ENCODE measurements at regions not wholly inside any gene's neighbourhood (a gene's known extent, or its start where the extent isn't known, plus 50 kb on each side); places are given as distances from the start of the nearest gene placed in this dataset.

DNA sequence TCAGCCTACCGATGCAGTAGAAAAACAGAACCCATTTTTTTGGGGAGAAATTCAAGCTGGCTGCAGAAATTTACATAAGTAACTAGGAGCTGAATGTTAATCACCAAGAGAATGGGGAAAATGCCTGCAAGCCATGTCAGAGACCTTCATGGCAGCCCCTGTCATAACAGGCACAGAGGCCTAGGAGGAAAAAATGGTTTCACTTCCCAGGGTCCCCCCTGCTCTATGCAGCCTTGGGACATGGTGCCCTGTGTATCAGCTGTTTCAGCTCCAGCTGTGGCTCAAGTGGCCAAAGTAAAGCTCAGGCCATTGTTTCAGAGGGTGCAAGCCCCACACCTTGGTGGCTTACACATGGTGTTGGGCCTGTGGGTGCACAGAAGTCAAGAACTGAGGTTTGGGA, 842.5 kb downstream of the FLRT2 start:
- Histone ChIP-seq H3K4me1 (ENCODE audit: control insufficient read depth, extremely low read depth, insufficient read depth, low read length) (no peaks in the 10 kb centered on the region), H3K4me2 (ENCODE audit: insufficient read depth, low read length) (no peak overlapping the region), H3K27ac (ENCODE audit: insufficient read depth, low read depth, low read length) (no peak overlapping the region), H3K36me3 (ENCODE audit: control insufficient read depth in 2 of 2, extremely low read depth in 1 of 2, insufficient read depth in 2 of 2, low read length in 2 of 2) (no peaks in the 10 kb centered on the region), H3K9ac (replicated peaks; ENCODE audit: extremely low read depth, insufficient read depth, low read length) (no peak overlapping the region), H4K20me1 (replicated peaks; ENCODE audit: control insufficient read depth, extremely low read depth, insufficient read depth, low read length) (no peaks in the 10 kb centered on the region), H3K9me3 (replicated peaks; ENCODE audit: control insufficient read depth, insufficient read depth, low read length) (peaks cover 2% of the 10 kb centered on the region), H2AFZ (ENCODE audit: low read depth, low read length) (no peak overlapping the region), H3K9me1 (replicated peaks; ENCODE audit: control insufficient read depth, extremely low read depth, insufficient read depth, low read length) (no peaks in the 10 kb centered on the region), H3K27me3 (ENCODE audit: control insufficient read depth in 2 of 2, insufficient read depth in 2 of 2, low read length in 2 of 2) (no peaks in the 10 kb centered on the region), H3K79me2 (ENCODE audit: control insufficient read depth, insufficient read depth, low read length) (no peaks in the 10 kb centered on the region), H3K4me3 (replicated peaks in 1 of 3; ENCODE audit: insufficient read depth in 1 of 3, low read depth in 1 of 3, low read length in 3 of 3) (no peak overlapping the region)
- intact Hi-C loops (cut with micrococcal nuclease) (no loop called here), dilution Hi-C loops (cut with MboI; ENCODE audit: extremely low pct_ligation_motif_present, low sequenced_read_pairs) (no loop called here)
- FAIRE-seq (no peak), DNase-seq (ENCODE audit: low read depth, low spot score) (no peak)
- BruUV-seq (replicated peaks): no TSS peak
- CTCF ChIA-PET: no interaction called here
- TF ChIP-seq POLR2A (IDR thresholded peaks at IDR 0.05; ENCODE audit: low read depth, low read length) (no peak), JUN (IDR thresholded peaks at IDR 0.05; ENCODE audit: borderline replicate concordance, insufficient read depth, insufficient read length, low read depth) (no peak), EZH2 (IDR thresholded peaks at IDR 0.05; ENCODE audit: borderline replicate concordance, low read depth, low read length, severe bottlenecking) (no peak), GATA2 (IDR thresholded peaks at IDR 0.05; ENCODE audit: insufficient read depth, insufficient read length, low read depth, low read length) (no peak), POLR2AphosphoS5 (IDR thresholded peaks at IDR 0.05; ENCODE audit: insufficient read depth, low read depth, low read length) (no peak), MYC (IDR thresholded peaks at IDR 0.05; ENCODE audit: low read depth, low read length) (no peak), FOS (IDR thresholded peaks at IDR 0.05; ENCODE audit: borderline replicate concordance, insufficient read depth, low read length) (no peak)
- TF ChIP-seq, protein P1, sequence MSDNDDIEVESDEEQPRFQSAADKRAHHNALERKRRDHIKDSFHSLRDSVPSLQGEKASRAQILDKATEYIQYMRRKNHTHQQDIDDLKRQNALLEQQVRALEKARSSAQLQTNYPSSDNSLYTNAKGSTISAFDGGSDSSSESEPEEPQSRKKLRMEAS (IDR thresholded peaks at IDR 0.05; ENCODE audit: insufficient read depth, insufficient read length): no peak
- POLR2A ChIA-PET: no interaction called here

- no peaks in the 10 kb centered on the region for H3K79me2 ChIP-seq (ENCODE audit: control insufficient read depth, insufficient read depth, low read length)
- no peak overlapping the region for H3K4me2 ChIP-seq (ENCODE audit: insufficient read depth, low read length)
- H3K9me3 ChIP-seq (replicated peaks; ENCODE audit: control insufficient read depth, insufficient read depth, low read length): peaks cover 10% of the 10 kb centered on the region
- H3K36me3 ChIP-seq (ENCODE audit: control insufficient read depth in 2 of 2, extremely low read depth in 1 of 2, insufficient read depth in 2 of 2, low read length in 2 of 2): no peaks in the 10 kb centered on the region
- ChIA-PET CTCF (no interaction called here), POLR2A (no interaction called here)
- no peak overlapping the region for H3K27ac ChIP-seq (ENCODE audit: insufficient read depth, low read depth, low read length)
- H3K4me1 ChIP-seq (ENCODE audit: control insufficient read depth, extremely low read depth, insufficient read depth, low read length): no peaks in the 10 kb centered on the region
- TF ChIP-seq GATA2 (IDR thresholded peaks at IDR 0.05; ENCODE audit: insufficient read depth, insufficient read length, low read depth, low read length): no peak
- TF ChIP-seq, protein P1 (IDR thresholded peaks at IDR 0.05; ENCODE audit: insufficient read depth, insufficient read length): no peak
- TF ChIP-seq EZH2 (IDR thresholded peaks at IDR 0.05; ENCODE audit: borderline replicate concordance, low read depth, low read length, severe bottlenecking): no peak
- TF ChIP-seq FOS (IDR thresholded peaks at IDR 0.05; ENCODE audit: borderline replicate concordance, insufficient read depth, low read length): no peak
- no peak for TF ChIP-seq POLR2A (IDR thresholded peaks at IDR 0.05; ENCODE audit: low read depth, low read length)
- no peak for TF ChIP-seq CTCF (IDR thresholded peaks at IDR 0.05; ENCODE audit: extremely low read depth in 1 of 2, insufficient read depth in 1 of 2, low read depth in 1 of 2, low read length in 2 of 2)
- no peak for TF ChIP-seq POLR2AphosphoS5 (IDR thresholded peaks at IDR 0.05; ENCODE audit: insufficient read depth, low read depth, low read length)
- no peak for TF ChIP-seq JUN (IDR thresholded peaks at IDR 0.05; ENCODE audit: borderline replicate concordance, insufficient read depth, insufficient read length, low read depth)
- no peak for TF ChIP-seq MYC (IDR thresholded peaks at IDR 0.05; ENCODE audit: low read depth, low read length)
- FAIRE-seq: no peak
- H4K20me1 ChIP-seq (replicated peaks; ENCODE audit: control insufficient read depth, extremely low read depth, insufficient read depth, low read length): no peaks in the 10 kb centered on the region
- H3K4me3 ChIP-seq (replicated peaks in 1 of 3; ENCODE audit: insufficient read depth in 1 of 3, low read depth in 1 of 3, low read length in 3 of 3): no peak overlapping the region
- H2AFZ ChIP-seq (ENCODE audit: low read depth, low read length): no peak overlapping the region
- no peak overlapping the region for H3K9ac ChIP-seq (replicated peaks; ENCODE audit: extremely low read depth, insufficient read depth, low read length)
- no peak for DNase-seq (ENCODE audit: low read depth, low spot score)
- BruUV-seq (replicated peaks): no TSS peak
- H3K9me1 ChIP-seq (replicated peaks; ENCODE audit: control insufficient read depth, extremely low read depth, insufficient read depth, low read length): no peaks in the 10 kb centered on the region
- intact Hi-C loops (cut with micrococcal nuclease): no loop called here
- H3K27me3 ChIP-seq (ENCODE audit: control insufficient read depth in 2 of 2, insufficient read depth in 2 of 2, low read length in 2 of 2): no peaks in the 10 kb centered on the region
- dilution Hi-C loops (cut with MboI; ENCODE audit: extremely low pct_ligation_motif_present, low sequenced_read_pairs): no loop called here
These were observed 834.7 kb downstream of the FLRT2 start for GRCh38 chr14:86364634-86365033.
